ENCODE measurements at regions not wholly inside any gene's neighbourhood (a gene's known extent, or its start where the extent isn't known, plus 50 kb on each side); places are given as distances from the start of the nearest gene placed in this dataset.
"Not testable (repeated sequence)": the region's sequence is repeated elsewhere in the genome, so short reads cannot be mapped to it uniquely, and the experiment has no call there.

GRCh38 chr11:101241160-101241795 is 111.7 kb upstream of the PGR start:
- H2AFZ ChIP-seq (ENCODE audit: low read length), result no peak overlapping the region
- no peak overlapping the region for H3K4me2 ChIP-seq (ENCODE audit: low read depth, low read length)
- ATAC-seq, result no peak
- 3% methylated on average over 6 of the region's 19 CpGs for WGBS (ENCODE audit: low lambda C conversion rate)
- FAIRE-seq, result no peak
- no peak overlapping the region for H3K9ac ChIP-seq (ENCODE audit: insufficient read depth, low read depth, low read length)
- POLR2A ChIA-PET, result no interaction called here
- no peak overlapping the region for H3K4me3 ChIP-seq (replicated peaks in 1 of 3; ENCODE audit: insufficient read depth in 1 of 3, low read depth in 2 of 3, low read length in 3 of 3)
- TF ChIP-seq DNMT3B (CRISPR knock-in tag; conservative IDR thresholded peaks at IDR 0.05) (no peak), JUN (CRISPR knock-in tag; IDR thresholded peaks at IDR 0.05) (no peak), SETDB1 (CRISPR knock-in tag; IDR thresholded peaks at IDR 0.05; ENCODE audit: borderline replicate concordance) (no peak), GTF2F1 (IDR thresholded peaks at IDR 0.05; ENCODE audit: low read length) (no peak), ZNF563 (CRISPR knock-in tag; IDR thresholded peaks at IDR 0.05) (no peak), ZFP91 (CRISPR knock-in tag; IDR thresholded peaks at IDR 0.05; ENCODE audit: borderline replicate concordance) (no peak), SOX5 (CRISPR knock-in tag; IDR thresholded peaks at IDR 0.05; ENCODE audit: borderline replicate concordance) (no peak), ZFP36L2 (CRISPR knock-in tag; IDR thresholded peaks at IDR 0.05) (no peak), ZMYM3 (CRISPR knock-in tag; IDR thresholded peaks at IDR 0.05) (no peak), ZNF557 (CRISPR knock-in tag; IDR thresholded peaks at IDR 0.05) (no peak)
- TF ChIP-seq, protein P1, sequence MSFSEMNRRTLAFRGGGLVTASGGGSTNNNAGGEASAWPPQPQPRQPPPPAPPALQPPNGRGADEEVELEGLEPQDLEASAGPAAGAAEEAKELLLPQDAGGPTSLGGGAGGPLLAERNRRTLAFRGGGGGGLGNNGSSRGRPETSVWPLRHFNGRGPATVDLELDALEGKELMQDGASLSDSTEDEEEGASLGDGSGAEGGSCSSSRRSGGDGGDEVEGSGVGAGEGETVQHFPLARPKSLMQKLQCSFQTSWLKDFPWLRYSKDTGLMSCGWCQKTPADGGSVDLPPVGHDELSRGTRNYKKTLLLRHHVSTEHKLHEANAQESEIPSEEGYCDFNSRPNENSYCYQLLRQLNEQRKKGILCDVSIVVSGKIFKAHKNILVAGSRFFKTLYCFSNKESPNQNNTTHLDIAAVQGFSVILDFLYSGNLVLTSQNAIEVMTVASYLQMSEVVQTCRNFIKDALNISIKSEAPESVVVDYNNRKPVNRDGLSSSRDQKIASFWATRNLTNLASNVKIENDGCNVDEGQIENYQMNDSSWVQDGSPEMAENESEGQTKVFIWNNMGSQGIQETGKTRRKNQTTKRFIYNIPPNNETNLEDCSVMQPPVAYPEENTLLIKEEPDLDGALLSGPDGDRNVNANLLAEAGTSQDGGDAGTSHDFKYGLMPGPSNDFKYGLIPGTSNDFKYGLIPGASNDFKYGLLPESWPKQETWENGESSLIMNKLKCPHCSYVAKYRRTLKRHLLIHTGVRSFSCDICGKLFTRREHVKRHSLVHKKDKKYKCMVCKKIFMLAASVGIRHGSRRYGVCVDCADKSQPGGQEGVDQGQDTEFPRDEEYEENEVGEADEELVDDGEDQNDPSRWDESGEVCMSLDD (CRISPR knock-in tag; IDR thresholded peaks at IDR 0.05; ENCODE audit: borderline replicate concordance), result no peak
- in situ Hi-C loops (cut with HindIII; ENCODE audit: extremely low pct_ligation_motif_present, low pct_unique_long_range_greater_than_20kb), result no loop called here
- H3K79me2 ChIP-seq (ENCODE audit: insufficient read depth, low read length), result no peaks in the 10 kb centered on the region
- no peaks in the 10 kb centered on the region for H3K27me3 ChIP-seq (ENCODE audit: control insufficient read depth in 1 of 2, insufficient read depth in 2 of 2, low read length in 2 of 2)
- BruUV-seq (replicated peaks), result no TSS peak
- no peaks in the 10 kb centered on the region for H3K36me3 ChIP-seq (replicated peaks in 1 of 2; ENCODE audit: control insufficient read depth in 1 of 2, insufficient read depth in 2 of 2, low read length in 2 of 2)
- CTCF ChIA-PET (ENCODE audit: low intra/inter-chr PET ratio, low total read pairs), result no interaction called here
- H3K9me3 ChIP-seq (ENCODE audit: low read length), result no peaks in the 10 kb centered on the region
- no peak for DNase-seq (ENCODE audit: low spot score)
- no peaks in the 10 kb centered on the region for H3K4me1 ChIP-seq (ENCODE audit: insufficient read depth, low read length)
- intact Hi-C loops (cut with micrococcal nuclease; ENCODE audit: unreplicated experiment), result no loop called here
- no peaks in the 10 kb centered on the region for H4K20me1 ChIP-seq (ENCODE audit: insufficient read depth, low read length)
- H3K27ac ChIP-seq (ENCODE audit: extremely low read length, insufficient read depth, low read length), result no peak overlapping the region

DNA sequence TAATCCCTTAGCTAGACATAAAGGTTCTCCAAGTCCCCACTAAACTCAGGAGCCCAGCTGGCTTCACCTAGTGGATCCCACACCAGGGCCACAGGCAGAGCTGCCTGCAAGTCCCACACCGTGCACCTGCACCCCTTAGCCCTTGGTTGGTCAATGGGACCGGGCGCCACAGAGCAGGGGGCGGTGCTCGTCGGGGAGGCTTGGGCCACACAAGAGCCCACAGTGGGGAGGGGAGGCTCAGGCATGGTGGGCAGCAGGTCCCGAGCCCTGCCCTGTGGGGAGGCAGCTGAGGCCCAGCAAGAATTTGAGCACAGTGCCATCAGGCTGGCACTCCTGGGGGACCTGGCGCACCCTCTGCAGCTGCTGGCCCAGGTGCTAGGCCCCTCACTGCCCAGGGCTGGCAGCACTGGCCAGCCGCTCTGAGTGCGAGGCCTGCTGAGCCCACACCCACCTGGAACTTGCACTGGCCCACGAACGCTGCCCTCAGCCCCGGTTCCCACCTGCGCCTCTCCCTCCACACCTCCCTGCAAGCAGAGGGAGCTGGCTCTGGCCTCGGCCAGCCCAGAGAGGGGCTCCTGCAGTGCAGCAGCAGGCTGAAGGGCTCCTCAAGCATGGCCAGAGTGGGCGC is 101.7 kb upstream of the PGR start:
- H3K27me3 ChIP-seq (ENCODE audit: control insufficient read depth in 1 of 2, insufficient read depth in 2 of 2, low read length in 2 of 2); ATAC-seq; BruUV-seq (replicated peaks); H3K4me3 ChIP-seq (replicated peaks in 1 of 3; ENCODE audit: insufficient read depth in 1 of 3, low read depth in 2 of 3, low read length in 3 of 3); DNase-seq (ENCODE audit: low spot score); H3K27ac ChIP-seq (ENCODE audit: extremely low read length, insufficient read depth, low read length); H2AFZ ChIP-seq (ENCODE audit: low read length); H3K4me2 ChIP-seq (ENCODE audit: low read depth, low read length); FAIRE-seq; CTCF ChIA-PET (ENCODE audit: low intra/inter-chr PET ratio, low total read pairs); H3K9ac ChIP-seq (ENCODE audit: insufficient read depth, low read depth, low read length); intact Hi-C loops (cut with micrococcal nuclease; ENCODE audit: unreplicated experiment); H3K79me2 ChIP-seq (ENCODE audit: insufficient read depth, low read length); H3K36me3 ChIP-seq (replicated peaks in 1 of 2; ENCODE audit: control insufficient read depth in 1 of 2, insufficient read depth in 2 of 2, low read length in 2 of 2); in situ Hi-C loops (cut with HindIII; ENCODE audit: extremely low pct_ligation_motif_present, low pct_unique_long_range_greater_than_20kb); H3K4me1 ChIP-seq (ENCODE audit: insufficient read depth, low read length); H4K20me1 ChIP-seq (ENCODE audit: insufficient read depth, low read length); POLR2A ChIA-PET: not testable (repeated sequence)
- peaks cover 11% of the 10 kb centered on the region; the same call in 1 of the 2 replicates for H3K9me3 ChIP-seq (ENCODE audit: low read length)
- no CpG with 5 or more reads among the region's 16 CpGs for WGBS (ENCODE audit: low lambda C conversion rate)

Measured in HepG2 (cell line).